SW 1271 (cell line): ENCODE measurements at regions not wholly inside any gene's neighbourhood (a gene's known extent, or its start where the extent isn't known, plus 50 kb on each side); places are given as distances from the start of the nearest gene placed in this dataset.

Experiments
- DNase-seq, 2 experiments: peaks; one replicate each; lab custom pipeline; 2025; lab: John Stamatoyannopoulos, UW

GRCh38 chr21:22575165-22575584 is 1577.0 kb downstream of the NCAM2 start:
- DNase-seq, result peak in 1 of 2 experiments; percentile 18

- no peak for DNase-seq
Observed at GRCh38 chr21:22579741-22580140, 1581.5 kb downstream of the NCAM2 start.

GRCh38 chr21:22582026-22582425 is 1583.8 kb downstream of the NCAM2 start:
- DNase-seq, result no peak

GRCh38 chr21:22584308-22584707 is 1586.1 kb downstream of the NCAM2 start:
- no peak for DNase-seq

- no peak for DNase-seq
Observed at GRCh38 chr21:22585558-22585957, 1587.3 kb downstream of the NCAM2 start.

- DNase-seq, result no peak
Observed at GRCh38 chr21:22597660-22598255, 1599.5 kb downstream of the NCAM2 start.

- no peak for DNase-seq
Observed at GRCh38 chr21:22609802-22610201, 1611.6 kb downstream of the NCAM2 start.

GRCh38 chr21:22627911-22628310 is 1629.7 kb downstream of the NCAM2 start:
- DNase-seq, result no peak

- DNase-seq, result no peak
Observed at GRCh38 chr21:22630953-22631465, 1632.8 kb downstream of the NCAM2 start.

GRCh38 chr21:22632176-22632575 is 1634.0 kb downstream of the NCAM2 start:
- DNase-seq, result no peak

- DNase-seq, result no peak
Observed at GRCh38 chr21:22649246-22649645, 1651.0 kb downstream of the NCAM2 start.

GRCh38 chr21:22650226-22650625 is 1652.0 kb downstream of the NCAM2 start:
- DNase-seq, result no peak

GRCh38 chr21:22657781-22658180 is 1659.6 kb downstream of the NCAM2 start:
- no peak for DNase-seq

GRCh38 chr21:22670148-22670547 is 1671.9 kb downstream of the NCAM2 start:
- DNase-seq, result no peak

- DNase-seq, result no peak
Observed at GRCh38 chr21:22679207-22679606, 1681.0 kb downstream of the NCAM2 start.

GRCh38 chr21:22691658-22692057 is 1693.4 kb downstream of the NCAM2 start:
- no peak for DNase-seq

- no peak for DNase-seq
Observed at GRCh38 chr21:22703521-22703920, 1705.3 kb downstream of the NCAM2 start.

- no peak for DNase-seq
Observed at GRCh38 chr21:22710721-22711120, 1712.5 kb downstream of the NCAM2 start.

GRCh38 chr21:22711636-22712035 is 1713.4 kb downstream of the NCAM2 start:
- no peak for DNase-seq

- DNase-seq, result no peak
Observed at GRCh38 chr21:22725436-22725835, 1727.2 kb downstream of the NCAM2 start.

- no peak for DNase-seq
Observed at GRCh38 chr21:22728091-22728490, 1729.9 kb downstream of the NCAM2 start.

- no peak for DNase-seq
Observed at GRCh38 chr21:22743085-22743484, 1744.9 kb downstream of the NCAM2 start.

- no peak for DNase-seq
Observed at GRCh38 chr21:22754746-22755145, 1756.5 kb downstream of the NCAM2 start.

GRCh38 chr21:22758478-22758877 is 1760.3 kb downstream of the NCAM2 start:
- no peak for DNase-seq
